ENCODE measurements at regions not wholly inside any gene's neighbourhood (a gene's known extent, or its start where the extent isn't known, plus 50 kb on each side); places are given as distances from the start of the nearest gene placed in this dataset.

DNA sequence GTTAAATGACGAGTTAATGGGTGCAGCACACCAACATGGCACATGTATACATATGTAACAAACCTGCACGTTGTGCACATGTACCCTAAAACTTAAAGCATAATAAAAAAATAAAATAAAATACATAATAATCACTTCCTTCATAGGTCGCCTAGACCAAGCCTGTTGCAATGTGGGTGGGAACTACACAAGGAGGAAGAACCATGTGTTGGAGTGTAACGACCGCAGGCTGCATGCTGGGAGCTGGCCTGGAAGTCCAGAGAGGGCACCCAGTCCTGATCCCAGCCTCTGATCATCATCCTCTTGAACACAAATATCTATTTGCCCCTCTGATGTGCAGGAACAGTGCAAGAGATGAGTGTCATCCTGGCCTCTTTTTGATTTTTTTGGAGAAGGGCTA, 224.7 kb upstream of the ASIC2 start:
- no peak for DNase-seq

DNA sequence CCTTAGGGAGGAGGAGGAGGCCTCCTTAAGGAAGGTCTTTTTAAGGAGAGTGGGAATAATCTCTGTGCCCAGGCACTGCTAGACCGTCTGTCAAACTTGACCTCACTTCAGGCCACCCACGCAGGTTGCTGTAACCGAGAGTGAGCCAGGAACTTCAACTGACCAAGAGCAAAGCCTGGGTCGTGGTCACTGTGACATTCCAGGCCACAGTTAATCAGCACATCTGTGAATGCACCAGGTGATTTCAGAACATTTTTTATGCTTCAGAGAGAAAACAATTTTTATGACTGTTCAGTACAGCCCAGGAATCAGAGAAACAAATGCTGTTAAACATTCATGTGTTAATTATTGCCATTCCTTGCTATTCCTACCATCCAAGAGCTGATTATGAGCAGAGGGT, 226.6 kb upstream of the ASIC2 start:
- no peak for DNase-seq

DNA sequence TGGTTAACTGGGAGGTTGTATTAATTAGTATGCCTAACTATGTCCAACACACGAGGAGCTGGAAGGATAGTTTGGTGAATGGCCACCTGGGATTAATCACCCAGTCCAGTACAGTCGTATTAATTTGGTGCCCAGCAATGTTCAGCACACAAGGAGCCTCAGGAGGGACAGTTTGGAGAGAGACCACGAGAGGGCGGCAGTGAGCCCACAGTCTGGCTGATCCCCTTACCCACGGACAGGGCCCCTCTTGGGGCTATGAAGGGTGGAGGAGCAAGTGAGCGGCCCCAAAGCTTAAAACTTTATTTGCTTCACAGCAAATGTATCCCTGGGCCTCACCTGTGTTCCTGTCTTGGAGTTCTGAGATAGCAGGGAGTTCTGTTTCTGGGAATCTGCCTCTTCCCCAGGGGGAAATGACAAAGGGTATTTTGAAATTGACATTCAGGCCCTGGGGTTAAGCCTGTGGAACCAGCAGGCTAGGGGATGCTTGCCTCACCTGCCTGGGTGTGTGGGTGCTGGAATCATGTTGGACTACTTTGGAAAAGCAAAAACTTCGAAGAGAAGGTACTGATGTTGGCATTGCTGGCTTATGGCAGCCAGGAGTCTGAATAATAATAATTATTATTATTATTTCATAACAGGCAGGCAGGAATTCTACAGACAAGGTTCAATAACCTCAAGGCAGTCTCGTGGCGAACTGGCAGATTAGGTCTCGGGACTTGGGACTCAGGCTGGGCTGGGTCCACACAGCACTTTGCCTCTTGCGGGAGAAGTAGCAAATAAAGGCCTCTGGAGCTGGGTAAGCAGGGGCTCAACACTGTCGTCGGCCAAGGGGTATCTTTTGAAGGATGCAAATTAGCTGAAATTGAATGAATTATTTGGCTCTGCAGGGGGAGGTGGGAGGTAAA, 227.6 kb upstream of the ASIC2 start:
- peak; percentile 63 for DNase-seq

DNA sequence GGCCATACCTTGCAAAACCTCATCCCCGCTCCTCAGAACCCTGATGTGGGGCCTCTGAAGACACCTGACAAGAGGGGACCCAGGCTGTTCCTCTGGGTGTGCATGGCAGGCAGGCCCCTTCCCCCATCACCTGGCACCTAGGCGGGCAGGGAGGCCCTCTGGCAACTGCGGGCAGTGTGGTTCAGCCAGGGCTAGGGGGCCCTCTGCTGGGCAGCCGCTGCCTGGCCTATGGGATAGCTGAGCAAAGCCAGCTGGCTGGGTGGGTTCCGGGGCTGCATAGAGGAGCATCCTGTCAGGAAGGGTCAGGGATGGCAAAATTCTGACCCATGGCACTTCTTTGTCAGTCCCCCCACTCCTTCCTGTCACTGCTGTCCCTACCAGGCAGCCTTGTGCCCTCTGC, 228.7 kb upstream of the ASIC2 start:
- no peak for DNase-seq

DNA sequence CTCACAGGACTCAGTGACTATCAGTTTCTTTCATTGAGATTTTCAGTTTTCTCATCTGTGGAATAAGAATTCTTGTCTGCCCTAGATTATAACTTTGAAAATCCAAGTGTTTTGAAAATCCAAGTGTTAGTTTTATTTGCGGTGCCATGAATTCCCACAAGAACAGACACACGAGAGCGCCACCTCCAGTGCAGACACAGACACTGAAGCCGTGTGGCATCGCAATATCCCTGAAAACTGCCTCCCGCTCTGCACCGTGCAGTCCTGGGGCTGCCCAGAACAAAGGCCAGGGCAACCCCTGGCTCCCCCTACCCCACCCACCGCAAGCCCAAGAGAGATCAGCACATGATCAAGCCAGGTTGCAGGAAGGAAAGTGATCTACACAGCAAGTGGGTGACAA, 229.5 kb upstream of the ASIC2 start:
- no peak for DNase-seq

DNA sequence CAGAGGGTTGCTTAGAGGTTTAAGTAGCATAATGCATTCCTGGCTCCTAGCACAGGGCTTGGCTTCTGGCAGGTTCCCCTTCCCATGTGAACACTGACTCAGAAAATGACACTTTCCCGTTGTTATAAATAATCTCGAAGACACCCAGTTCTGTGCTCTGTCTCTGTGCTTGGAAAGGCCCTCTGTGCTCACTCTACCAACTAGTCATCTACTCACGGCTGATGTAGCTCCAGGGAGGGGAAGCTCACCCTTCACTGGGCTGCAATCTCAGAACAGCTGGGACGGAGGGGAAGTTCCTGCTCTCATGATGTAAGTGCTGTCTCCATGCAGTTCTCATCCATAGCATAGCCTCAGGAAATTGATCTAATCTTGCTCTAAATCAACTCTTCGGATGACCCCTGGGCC, 230.5 kb upstream of the ASIC2 start:
- no peak for DNase-seq

DNA sequence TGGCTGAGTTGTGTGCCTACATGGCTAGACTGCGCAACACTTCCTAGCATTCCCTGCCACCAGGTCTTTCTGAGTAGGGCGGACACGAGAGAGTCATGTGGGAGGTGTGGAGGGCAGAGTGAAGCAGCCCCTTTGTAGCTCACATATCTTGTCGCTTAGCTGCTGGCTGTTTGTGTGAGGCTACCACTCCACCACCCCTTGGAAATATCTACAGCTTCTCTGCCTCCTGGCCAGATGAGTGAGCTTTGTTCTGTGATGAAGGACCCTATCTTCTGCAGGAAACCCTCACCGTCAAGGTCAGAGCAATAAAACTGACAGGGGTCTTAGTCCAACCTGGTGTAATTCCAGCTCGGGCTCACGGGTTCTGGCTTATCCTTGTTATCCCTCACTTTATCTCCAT, 232.1 kb upstream of the ASIC2 start:
- DNase-seq = no peak

DNA sequence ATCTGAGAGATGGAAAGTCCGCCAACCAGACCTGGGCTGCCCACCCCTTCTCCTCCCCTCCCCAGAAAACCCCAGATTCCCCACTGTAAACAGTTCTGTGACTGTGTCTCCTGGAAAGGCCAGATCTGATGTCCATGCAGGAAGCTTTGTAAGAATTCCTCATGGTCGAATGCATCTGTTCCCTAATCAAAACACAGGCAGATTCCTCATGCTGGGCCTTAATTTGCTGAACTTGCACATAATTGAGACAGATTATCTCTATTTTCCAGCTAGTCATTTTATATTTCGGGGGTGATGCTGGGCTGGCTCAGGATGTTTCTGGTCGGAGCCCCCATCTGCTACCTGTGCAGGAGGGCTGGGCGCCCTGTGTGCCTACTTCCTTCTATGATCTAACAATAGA, 233.6 kb upstream of the ASIC2 start:
- no peak for DNase-seq

DNA sequence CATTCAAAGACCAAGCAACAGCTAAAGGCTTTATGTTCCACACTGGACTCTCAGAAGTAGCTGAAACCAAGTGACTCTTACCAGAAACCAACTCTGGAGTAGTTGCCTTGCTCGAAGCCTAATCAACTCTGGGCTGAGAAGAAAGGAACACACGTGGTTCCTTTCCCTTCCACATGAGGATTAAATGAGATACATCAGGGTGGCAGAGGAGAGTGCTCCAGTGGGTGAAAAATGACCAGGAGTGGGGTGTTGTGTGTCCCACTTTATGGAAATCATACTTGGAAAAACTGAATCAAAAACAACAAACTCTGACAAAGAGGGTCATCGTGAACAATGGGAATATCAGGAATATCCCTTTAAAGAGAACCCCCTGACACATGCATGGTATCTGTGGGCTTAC, 234.2 kb upstream of the ASIC2 start:
- no peak for DNase-seq

DNA sequence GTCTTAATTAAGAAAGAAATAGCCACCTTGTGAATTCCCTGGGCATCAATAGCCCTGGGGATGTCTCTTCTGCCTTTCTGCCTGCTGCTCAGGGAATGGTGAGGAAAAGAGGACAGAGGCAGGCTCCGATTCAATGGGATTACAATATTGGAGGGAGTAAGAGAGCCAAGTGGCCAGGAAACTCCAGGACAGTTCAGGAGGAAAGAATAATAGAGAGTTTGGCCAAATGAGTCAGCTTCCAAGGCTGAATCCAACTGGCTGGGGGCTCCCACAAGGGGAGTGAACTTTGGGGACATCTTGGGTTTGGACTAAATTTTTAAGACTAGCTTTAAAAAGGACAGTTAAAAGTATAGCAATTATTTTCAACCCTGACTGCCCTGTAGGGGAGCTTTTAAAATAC, 235.8 kb upstream of the ASIC2 start:
- DNase-seq = no peak

DNA sequence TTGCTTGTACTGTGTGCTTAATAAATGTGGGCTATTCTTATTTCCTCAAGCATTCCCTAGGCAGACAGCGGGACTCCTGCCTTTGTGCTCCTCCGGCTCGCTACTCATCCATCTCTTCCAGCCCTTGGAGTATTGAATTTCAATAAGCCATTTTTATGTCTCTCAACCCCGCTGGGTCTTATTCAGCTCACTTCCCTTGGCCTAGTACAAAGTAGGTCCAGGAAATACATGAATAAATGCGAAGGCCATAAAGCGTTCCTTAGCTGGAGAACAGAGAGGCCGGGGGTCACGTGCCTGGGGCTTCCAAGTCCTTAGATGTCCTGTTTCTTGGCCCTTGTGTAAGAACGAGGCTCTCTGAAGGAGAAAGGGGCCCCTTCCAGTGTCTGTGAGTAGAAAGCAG, 236.7 kb upstream of the ASIC2 start:
- no peak for DNase-seq

DNA sequence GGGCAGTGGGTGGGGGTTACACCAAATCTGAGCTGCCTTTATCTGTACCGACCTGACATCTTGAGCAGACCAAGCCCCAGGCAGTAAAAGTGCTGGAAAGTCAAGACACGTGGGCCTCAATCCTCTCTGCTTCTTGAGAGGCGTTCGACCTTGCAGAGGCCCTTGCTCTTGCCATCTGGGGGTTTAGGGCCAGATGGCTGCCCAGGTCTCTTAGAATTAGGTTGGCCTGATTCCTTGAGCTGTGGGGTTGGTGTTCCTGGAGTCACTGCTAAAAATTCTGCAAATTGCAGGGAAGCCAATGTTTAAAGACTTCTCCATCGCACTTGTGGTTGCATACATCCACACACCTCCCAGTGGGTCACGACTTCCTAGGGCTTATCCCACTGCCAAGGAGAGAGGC, 238.2 kb upstream of the ASIC2 start:
- no peak for DNase-seq

DNA sequence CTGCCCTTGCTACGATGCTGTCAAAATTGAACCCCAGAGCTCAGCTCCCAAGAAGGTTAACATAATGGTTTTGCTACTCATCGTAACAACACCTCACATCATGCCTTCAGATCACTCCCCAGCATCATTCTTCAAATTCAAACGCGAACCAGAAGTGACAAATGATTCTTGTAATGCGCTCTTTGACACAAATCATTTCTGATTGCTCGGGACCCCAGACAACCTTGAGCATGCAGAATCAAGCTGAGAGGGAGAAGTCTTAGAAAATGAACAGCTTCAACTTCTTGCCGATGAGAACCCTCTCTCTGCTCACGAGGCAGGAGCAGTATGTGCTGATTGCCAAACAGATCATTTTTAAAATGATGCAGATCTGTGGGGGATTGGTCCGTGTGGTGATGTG, 241.0 kb upstream of the ASIC2 start:
- DNase-seq = no peak

DNA sequence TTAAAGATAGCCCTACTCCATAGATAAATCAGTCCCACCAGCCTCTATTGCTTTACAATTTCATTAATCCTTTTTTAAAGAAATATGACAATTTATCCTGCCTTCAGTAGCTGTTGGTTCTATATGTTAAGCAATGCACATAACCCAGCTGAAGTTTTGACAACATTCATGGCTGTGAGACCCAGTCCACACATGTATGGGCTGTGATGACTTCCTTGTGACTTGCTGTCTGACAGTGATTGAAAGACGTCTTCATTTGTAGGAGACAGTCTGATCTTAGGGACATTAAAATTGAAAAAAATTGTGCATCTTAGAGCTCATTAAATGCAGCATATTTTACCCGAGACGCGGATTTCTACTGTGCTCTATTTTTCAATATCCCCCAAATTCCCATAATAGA, 252.0 kb upstream of the ASIC2 start:
- no peak for DNase-seq

DNA sequence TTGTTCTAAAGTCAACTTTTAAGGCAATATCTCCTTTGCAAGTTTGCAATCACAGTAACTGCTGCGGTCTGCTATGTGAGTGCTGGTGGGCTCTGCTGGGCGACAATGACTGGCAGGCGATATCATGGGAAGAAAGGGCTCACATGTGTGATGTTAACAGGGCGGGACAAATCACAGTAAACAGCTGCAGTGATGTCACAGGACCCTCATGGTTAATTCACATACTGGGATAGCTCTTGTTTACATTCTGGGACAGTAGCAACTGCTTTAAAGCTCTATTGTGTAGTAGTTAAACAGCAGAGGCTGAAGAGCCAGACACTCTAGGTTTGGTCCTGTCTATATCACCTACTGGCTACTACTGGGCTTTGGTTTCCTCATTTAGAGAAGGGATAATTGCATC, 257.2 kb upstream of the ASIC2 start:
- no peak for DNase-seq

DNA sequence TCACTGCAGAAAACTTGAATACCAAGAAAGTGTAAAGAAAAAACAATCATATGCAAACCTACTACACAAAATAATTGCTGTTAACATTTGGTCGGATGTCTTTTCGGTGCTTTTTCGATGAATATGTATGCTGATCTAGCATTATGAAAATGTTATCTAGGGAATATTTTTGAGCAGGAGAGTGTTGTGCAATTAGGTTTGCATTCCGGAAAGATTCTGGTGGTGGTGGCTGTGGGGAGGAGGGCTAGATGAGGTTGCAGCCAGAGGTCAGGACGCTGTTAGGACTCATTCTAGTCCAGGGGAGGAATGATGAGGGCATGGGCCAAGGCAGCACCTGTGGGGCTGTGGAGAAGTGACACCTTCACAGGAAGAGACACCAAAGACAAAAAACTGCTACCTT, 258.0 kb upstream of the ASIC2 start:
- DNase-seq = no peak

DNA sequence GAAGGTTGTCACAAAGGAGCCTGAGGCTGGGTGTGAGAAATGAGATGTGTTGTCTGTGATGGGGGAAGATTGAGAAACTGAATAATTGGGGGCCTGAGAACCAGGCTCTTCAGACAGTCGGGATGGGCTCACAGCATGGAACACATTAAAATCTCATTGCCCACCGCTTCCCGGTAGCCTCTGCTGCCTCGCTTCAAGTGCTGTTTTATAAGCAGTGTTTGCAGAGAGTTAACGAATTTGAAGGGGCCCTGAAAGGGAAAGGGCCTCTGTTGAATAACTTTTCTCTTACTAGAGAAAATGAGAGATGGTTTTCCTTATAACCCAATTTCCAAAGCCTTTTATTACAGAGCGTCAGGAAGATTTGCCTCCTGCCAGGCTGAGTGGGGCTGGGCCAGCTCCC, 258.8 kb upstream of the ASIC2 start:
- no peak for DNase-seq

DNA sequence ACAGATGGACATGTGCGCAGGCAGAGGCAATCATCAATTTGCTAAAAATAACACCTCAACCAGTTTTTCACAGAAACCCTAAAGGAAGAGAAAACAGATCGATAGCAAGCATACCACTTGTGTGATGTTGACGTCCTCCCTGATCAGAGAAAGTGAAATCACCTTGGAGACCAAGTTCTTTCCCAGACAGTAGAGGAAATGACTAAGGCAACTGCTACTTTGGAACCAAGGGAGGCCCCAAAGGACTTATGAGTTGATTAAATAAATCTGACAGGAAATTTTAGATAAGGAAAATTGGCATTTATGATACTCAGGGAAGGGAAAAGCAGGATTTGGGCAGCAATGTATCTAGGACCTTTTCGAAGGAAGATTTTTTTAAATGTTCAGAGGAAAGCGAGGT, 267.1 kb upstream of the ASIC2 start:
- DNase-seq = no peak

DNA sequence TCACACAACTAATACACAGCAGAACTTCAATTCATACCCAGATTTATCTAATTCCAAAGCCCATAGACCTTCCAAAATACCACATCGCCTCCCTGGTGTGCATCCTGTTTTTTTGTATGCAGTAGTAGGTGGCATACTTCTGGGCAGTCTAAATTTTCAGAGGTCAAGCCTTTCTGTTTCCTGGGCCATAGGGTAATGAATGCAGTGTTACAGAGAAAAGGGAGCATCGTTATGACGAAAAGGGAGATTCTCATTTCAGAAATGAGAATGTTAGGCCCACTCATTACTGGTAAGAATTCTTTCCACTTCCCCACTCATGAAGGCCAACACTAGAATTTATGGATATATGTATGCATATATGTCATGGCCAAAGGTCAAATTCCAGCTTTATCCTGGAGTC, 267.8 kb upstream of the ASIC2 start:
- DNase-seq = no peak

DNA sequence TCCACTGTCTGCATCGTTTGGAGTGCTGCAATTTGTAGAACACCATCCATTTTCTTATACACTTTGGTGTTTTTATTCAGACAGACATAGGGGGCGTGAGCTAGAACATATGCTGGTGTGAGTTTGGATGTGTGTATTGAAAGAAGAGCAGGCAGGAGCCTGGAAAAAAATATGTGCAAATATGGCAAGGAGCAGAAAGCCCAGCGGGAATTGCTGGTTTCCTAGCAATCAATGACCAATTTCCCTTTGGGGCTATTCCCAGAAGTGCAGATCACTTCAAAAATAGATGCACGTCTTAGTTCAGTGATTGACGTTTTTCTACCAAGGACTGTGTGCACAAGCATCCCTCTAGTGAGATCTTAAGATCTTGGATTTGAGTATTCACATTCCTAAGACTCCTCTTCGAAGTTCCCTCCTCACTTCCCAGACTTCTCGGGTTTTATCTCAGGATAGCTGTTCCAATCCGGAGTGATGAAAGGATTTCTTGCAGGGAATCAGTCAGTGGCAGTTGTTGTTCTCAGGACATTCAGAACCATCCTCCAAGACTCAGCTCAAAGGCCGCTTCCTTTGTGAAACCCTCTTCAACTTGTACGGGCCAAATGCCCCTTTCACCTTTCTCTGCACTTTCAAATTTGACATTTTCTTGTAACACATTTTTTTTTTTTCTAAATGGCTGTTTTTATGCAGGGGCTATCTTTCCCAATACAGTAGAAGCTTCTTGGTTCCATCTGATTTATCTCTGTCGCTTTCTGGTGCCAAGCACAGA, 268.7 kb upstream of the ASIC2 start:
- no peak for DNase-seq

DNA sequence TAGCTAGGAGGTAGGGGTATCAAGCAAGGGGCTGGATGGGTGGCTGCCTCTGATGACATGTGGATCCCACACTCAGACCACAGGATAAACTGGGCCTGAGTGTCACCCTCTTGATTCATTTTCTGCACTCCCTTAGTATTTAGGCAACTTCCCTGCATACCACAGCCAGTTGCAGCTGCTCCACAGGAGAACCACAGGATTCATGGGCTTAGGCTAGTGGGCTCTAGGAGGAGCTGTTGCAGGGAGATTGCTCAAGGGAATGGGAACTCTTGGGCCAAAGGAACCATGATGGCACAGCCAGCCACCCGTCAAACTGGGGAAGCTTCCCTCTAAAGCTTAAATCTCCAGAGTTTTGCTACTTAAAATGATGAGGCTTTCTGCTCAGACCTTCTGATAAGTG, 269.7 kb upstream of the ASIC2 start:
- DNase-seq = no peak

DNA sequence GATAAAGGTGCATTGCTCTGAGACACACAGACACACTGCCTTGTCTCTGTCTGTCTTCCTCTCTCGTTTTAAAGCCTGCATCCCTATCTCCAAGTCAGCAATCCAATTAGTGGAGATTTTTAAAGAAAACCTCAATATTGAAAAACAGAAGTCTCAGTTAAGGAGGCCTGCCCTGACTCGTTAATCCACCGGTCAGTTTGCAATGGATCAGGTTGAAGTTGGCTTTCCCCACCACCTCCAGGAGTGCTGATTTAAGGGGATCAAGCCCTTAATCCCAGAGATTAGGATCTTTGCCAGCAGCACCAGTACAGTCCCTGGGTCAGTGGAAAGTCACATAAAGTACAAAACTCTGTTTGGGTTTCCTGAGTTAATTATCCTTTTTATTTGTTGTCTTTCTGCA, 271.1 kb upstream of the ASIC2 start:
- DNase-seq = no peak

DNA sequence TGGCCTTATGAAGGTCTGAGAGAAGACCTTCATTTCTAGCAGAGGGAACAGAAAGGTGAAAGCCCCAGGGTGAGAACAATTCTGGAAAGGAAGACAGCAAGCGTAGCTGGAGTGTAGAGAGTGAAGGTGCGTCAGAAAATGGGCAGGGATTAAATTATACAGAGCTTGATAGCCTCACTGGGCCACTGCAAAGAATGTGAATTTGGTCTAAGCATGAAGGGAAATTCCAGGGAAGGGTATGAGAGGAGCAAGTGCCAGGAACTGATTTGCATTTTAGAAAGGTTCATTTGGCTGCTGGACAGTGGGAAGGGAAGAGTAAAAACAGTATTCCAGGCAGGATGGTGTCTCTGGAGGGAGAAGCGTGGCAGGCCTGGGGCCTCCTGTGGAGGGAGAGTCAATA, 274.1 kb upstream of the ASIC2 start:
- DNase-seq = no peak

DNA sequence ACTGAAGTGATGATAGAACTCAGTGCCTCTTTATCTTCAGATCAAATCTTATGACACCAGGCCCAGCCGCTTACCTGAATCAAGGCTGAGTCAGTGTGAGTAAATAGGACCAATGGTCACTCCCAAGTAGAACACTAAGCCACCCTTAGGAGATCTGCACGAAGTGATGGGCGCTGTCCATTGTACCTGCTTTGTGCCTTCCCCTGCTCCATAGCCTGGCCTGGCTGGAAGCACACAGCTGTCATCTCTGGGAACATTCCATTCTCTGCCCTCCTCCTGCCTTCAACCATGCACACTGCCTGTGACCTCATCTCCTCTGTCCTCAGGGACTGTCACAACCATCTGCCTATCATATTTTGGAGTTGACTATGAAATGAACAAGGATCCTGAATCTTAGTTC, 279.5 kb upstream of the ASIC2 start:
- no peak for DNase-seq
